ENCODE measurements at regions not wholly inside any gene's neighbourhood (a gene's known extent, or its start where the extent isn't known, plus 50 kb on each side); places are given as distances from the start of the nearest gene placed in this dataset.

GRCh38 chr5:96340357-96340756 lies 92.7 kb downstream of the PCSK1 start:
- TF ChIP-seq ZNF274 (IDR thresholded peaks at IDR 0.05; ENCODE audit: low read depth, low read length) = no peak
- TF ChIP-seq SUZ12 (IDR thresholded peaks at IDR 0.05; ENCODE audit: extremely low read depth, insufficient read depth, insufficient read length) = no peak
